HEK293T (cell line): ENCODE measurements at regions not wholly inside any gene's neighbourhood (a gene's known extent, or its start where the extent isn't known, plus 50 kb on each side); places are given as distances from the start of the nearest gene placed in this dataset.
"Not testable (repeated sequence)": the region's sequence is repeated elsewhere in the genome, so short reads cannot be mapped to it uniquely, and the experiment has no call there.

Experiments used
- CTCF ChIA-PET: fragments of 350-600 bp; formaldehyde crosslinking; extraction: SDS; loops from one replicate; lab custom pipeline; 2021; ENCODE audit warnings: antibody characterized with exemption, inconsistent platforms; lab: Yijun Ruan, JAX
- POLR2A ChIA-PET: fragments of 350-600 bp; formaldehyde crosslinking; extraction: SDS; loops from one replicate; lab custom pipeline; 2020; ENCODE audit warnings: antibody characterized with exemption, inconsistent platforms; lab: Yijun Ruan, JAX
- DNase-seq: peaks from one replicate; pipeline ENCODE4 v3.0.0; 2012; ENCODE audit warnings: mixed read lengths; ENCODE audit errors: extremely low spot score
- ARNT ChIP-seq: fragments of 450-650 bp; IDR thresholded peaks from 2 replicates; pipeline ENCODE4 v1.6.1; 2017; ENCODE audit warnings: mild to moderate bottlenecking
- BHLHE40 ChIP-seq: fragments of 450-650 bp; IDR thresholded peaks from 2 replicates; pipeline ENCODE4 v1.6.1; 2016; ENCODE audit warnings: mild to moderate bottlenecking, moderate library complexity, borderline replicate concordance
- CTBP1 ChIP-seq: fragments of 450-650 bp; IDR thresholded peaks from 2 replicates; pipeline ENCODE4 v1.6.1; 2016; ENCODE audit warnings: borderline replicate concordance
- ELF4 ChIP-seq: fragments of 450-650 bp; IDR thresholded peaks from 2 replicates; pipeline ENCODE4 v1.6.1; 2017; ENCODE audit warnings: antibody characterized with exemption
- FOXA1 ChIP-seq: fragments of 450-650 bp; IDR thresholded peaks from 2 replicates; pipeline ENCODE4 v1.6.1; 2016; ENCODE audit warnings: mild to moderate bottlenecking
- FOXK2 ChIP-seq: fragments of 450-650 bp; IDR thresholded peaks from 2 replicates; pipeline ENCODE4 v1.6.1; 2016; ENCODE audit warnings: mild to moderate bottlenecking
- FOXM1 ChIP-seq: fragments of 450-650 bp; IDR thresholded peaks from 2 replicates; pipeline ENCODE4 v1.6.1; 2017; ENCODE audit warnings: mild to moderate bottlenecking, borderline replicate concordance
- HDGF ChIP-seq: fragments of 450-650 bp; IDR thresholded peaks from 2 replicates; pipeline ENCODE4 v1.6.1; 2017; ENCODE audit warnings: antibody characterized with exemption, borderline replicate concordance
- L3MBTL2 ChIP-seq: fragments of 450-650 bp; conservative IDR thresholded peaks from 2 replicates; pipeline ENCODE4 v1.6.1; 2016; ENCODE audit warnings: mild to moderate bottlenecking
- LEF1 ChIP-seq: fragments of 450-650 bp; IDR thresholded peaks from 2 replicates; pipeline ENCODE4 v1.6.1; 2017; ENCODE audit warnings: mild to moderate bottlenecking, borderline replicate concordance
- NFRKB ChIP-seq: fragments of 450-650 bp; IDR thresholded peaks from 2 replicates; pipeline ENCODE4 v1.6.1; 2016; ENCODE audit warnings: mild to moderate bottlenecking, moderate library complexity
- PKNOX1 ChIP-seq: fragments of 450-650 bp; IDR thresholded peaks from 2 replicates; pipeline ENCODE4 v1.6.1; 2016
- SP1 ChIP-seq: fragments of 450-650 bp; IDR thresholded peaks from 2 replicates; pipeline ENCODE4 v1.6.1; 2017
- SUZ12 ChIP-seq: fragments of 450-650 bp; IDR thresholded peaks from 2 replicates; pipeline ENCODE4 v1.6.1; 2016; ENCODE audit warnings: mild to moderate bottlenecking
- TARDBP ChIP-seq: fragments of 450-650 bp; IDR thresholded peaks from 2 replicates; pipeline ENCODE4 v1.6.1; 2016
- ZNF384 ChIP-seq: fragments of 450-650 bp; IDR thresholded peaks from 2 replicates; pipeline ENCODE4 v1.6.1; 2016

GRCh38 chr5:109630093-109630492 is 59.6 kb upstream of the MAN2A1 start:
- ChIA-PET CTCF (interaction anchor here (0.6 to 1.2 kb wide), 3 partner anchors 12 to 233 kb away, joined by 3 to 4 read pairs (median 4); no protein-coding TSS in a partner anchor), POLR2A (no interaction called here)
- DNase-seq: no peak
- no peak for TF ChIP-seq PKNOX1
- TF ChIP-seq CTBP1: no peak
- TF ChIP-seq LEF1: no peak

- TF ChIP-seq SUZ12 (no peak), ARNT (no peak), ELF4 (no peak), FOXK2 (no peak), TARDBP (no peak), FOXA1 (no peak), HDGF (no peak), LEF1 (no peak), ZNF384 (no peak), L3MBTL2 (no peak), SP1 (no peak), PKNOX1 (no peak), FOXM1 (no peak), CTBP1 (no peak), BHLHE40 (no peak), NFRKB (no peak)
- DNase-seq: no peak
- ChIA-PET POLR2A (no interaction called here), CTCF (no interaction called here)
Observed at GRCh38 chr5:109628591-109628990, 61.1 kb upstream of the MAN2A1 start.

GRCh38 chr5:109621266-109621665 is 68.5 kb upstream of the MAN2A1 start:
- POLR2A ChIA-PET, DNase-seq, CTCF ChIA-PET: not testable (repeated sequence)

- TF ChIP-seq FOXA1: no peak
- TF ChIP-seq BHLHE40: no peak
- no peak for TF ChIP-seq L3MBTL2
- TF ChIP-seq SP1: no peak
- TF ChIP-seq LEF1: no peak
- no peak for TF ChIP-seq SUZ12
- TF ChIP-seq ELF4: no peak
- no peak for TF ChIP-seq FOXK2
- no peak for TF ChIP-seq CTBP1
- TF ChIP-seq PKNOX1: no peak
- no peak for TF ChIP-seq ZNF384
- no peak for TF ChIP-seq HDGF
- TF ChIP-seq FOXM1: no peak
- no peak for TF ChIP-seq ARNT
- no peak for TF ChIP-seq TARDBP
- no peak for TF ChIP-seq NFRKB
- ChIA-PET CTCF (no interaction called here), POLR2A (no interaction called here)
- DNase-seq: no peak
Observed at GRCh38 chr5:109620651-109621050, 69.1 kb upstream of the MAN2A1 start.

GRCh38 chr5:109619606-109620005 is 70.1 kb upstream of the MAN2A1 start:
- TF ChIP-seq FOXM1 (no peak), PKNOX1 (no peak), CTBP1 (no peak), TARDBP (no peak), FOXK2 (no peak), LEF1 (no peak), ARNT (no peak), ZNF384 (no peak), L3MBTL2 (no peak), FOXA1 (no peak), SP1 (no peak), SUZ12 (no peak), NFRKB (no peak), ELF4 (no peak)
- CTCF ChIA-PET: interaction anchor here (0.5 kb wide), 1 partner anchor 63 kb away, joined by 5 read pairs; no protein-coding TSS in a partner anchor
- DNase-seq: no peak
- POLR2A ChIA-PET: no interaction called here

GRCh38 chr5:109619021-109619460 is 70.7 kb upstream of the MAN2A1 start:
- POLR2A ChIA-PET: no interaction called here
- CTCF ChIA-PET: no interaction called here
- DNase-seq: no peak
- TF ChIP-seq LEF1 (no peak), BHLHE40 (no peak), NFRKB (no peak), L3MBTL2 (no peak), CTBP1 (no peak), PKNOX1 (no peak), ZNF384 (no peak), FOXK2 (no peak), HDGF (no peak), SP1 (no peak), FOXM1 (no peak), FOXA1 (no peak), ARNT (no peak), SUZ12 (no peak), TARDBP (no peak), ELF4 (no peak)
